PC-3 (cell line): ENCODE measurements at regions not wholly inside any gene's neighbourhood (a gene's known extent, or its start where the extent isn't known, plus 50 kb on each side); places are given as distances from the start of the nearest gene placed in this dataset.

ENCODE experiments used
- ATAC-seq: fragments of 200-7000 bp; cut with Tn5 transposase; 2 replicates; pipeline ENCODE4 v1.9.1; 2020; ENCODE audit warnings: mild to moderate bottlenecking, moderate library complexity
- BruUV-seq: library from RNA; stranded (reverse); fragments of 400-500 nt; replicated peaks from 2 replicates; lab custom pipeline; 2021; lab: Mats Ljungman, UMichigan
- CTCF ChIA-PET: fragments of 300-600 bp; sonication (Branson Sonifier 250); formaldehyde crosslinking; loops from one replicate; lab custom pipeline; 2022; ENCODE audit warnings: antibody characterized with exemption; lab: Charles Lee
- POLR2A ChIA-PET: fragments of 300-600 bp; sonication (Branson Sonifier 250); formaldehyde crosslinking; loops from one replicate; lab custom pipeline; 2022; ENCODE audit warnings: antibody characterized with exemption; ENCODE audit not compliant: unreplicated experiment; lab: Charles Lee
- DNase-seq: peaks from one replicate; pipeline ENCODE4 v3.0.0-alpha.2; 2015
- H2AFZ ChIP-seq: fragments of 300-600 bp; sonication (generic); 2 replicates; pipeline ENCODE4 v1.6.0; 2016; ENCODE audit warnings: antibody characterized with exemption, low read length
- H3F3A ChIP-seq: fragments of 300-600 bp; sonication (generic); one replicate; pipeline ENCODE4 v1.6.0; 2017; ENCODE audit warnings: antibody characterized with exemption, low read length, control low read depth, mild to moderate bottlenecking; ENCODE audit not compliant: unreplicated experiment
- H3K27ac ChIP-seq: fragments of 300-600 bp; sonication (generic); 2 replicates; pipeline ENCODE4 v1.5.1; 2016; ENCODE audit warnings: mild to moderate bottlenecking, low read length
- H3K27me3 ChIP-seq: fragments of 300-600 bp; sonication (generic); 2 replicates; pipeline ENCODE4 v1.6.1; 2016; ENCODE audit warnings: low read length, mixed read lengths
- H3K36me3 ChIP-seq: fragments of 300-600 bp; sonication (generic); 2 replicates; pipeline ENCODE4 v1.6.1; 2016; ENCODE audit warnings: low read depth, mixed run types, low read length, mixed read lengths
- H3K4me1 ChIP-seq: fragments of 300-600 bp; sonication (generic); 2 replicates; pipeline ENCODE4 v1.5.1; 2016; ENCODE audit warnings: low read length; ENCODE audit not compliant: insufficient read depth
- H3K4me2 ChIP-seq: fragments of 300-600 bp; sonication (generic); 2 replicates; pipeline ENCODE4 v1.6.0; 2016; ENCODE audit warnings: low read length
- H3K4me3 ChIP-seq: fragments of 300-600 bp; sonication (generic); 2 replicates; pipeline ENCODE4 v1.5.1; 2016; ENCODE audit warnings: mild to moderate bottlenecking, low read length, mixed read lengths
- H3K79me2 ChIP-seq: fragments of 300-600 bp; sonication (generic); 2 replicates; pipeline ENCODE4 v1.6.1; 2017; ENCODE audit warnings: low read length, mixed read lengths
- H3K9ac ChIP-seq: fragments of 300-600 bp; sonication (generic); 2 replicates; pipeline ENCODE4 v1.6.0; 2016; ENCODE audit warnings: mild to moderate bottlenecking, low read length
- H3K9me2 ChIP-seq: fragments of 300-600 bp; sonication (generic); replicated peaks from 2 replicates; pipeline ENCODE4 v1.6.1; 2016; ENCODE audit warnings: mixed run types, low read length, mixed read lengths
- H3K9me3 ChIP-seq: fragments of 300-600 bp; sonication (generic); 2 replicates; pipeline ENCODE4 v1.6.1; 2016; ENCODE audit warnings: low read length, mixed read lengths
- H4K20me1 ChIP-seq: fragments of 300-600 bp; sonication (generic); 2 replicates; pipeline ENCODE4 v1.6.1; 2016; ENCODE audit warnings: low read length, mixed read lengths
- CTCF ChIP-seq: fragments of 300-600 bp; sonication (generic); conservative IDR thresholded peaks from 2 replicates; pipeline ENCODE4 v1.5.1; 2017; ENCODE audit warnings: antibody characterized with exemption, low read depth, mild to moderate bottlenecking, low read length
- EZH2 ChIP-seq: fragments of 300-600 bp; sonication (generic); IDR thresholded peaks from one replicate; pipeline ENCODE4 v1.6.1; 2017; ENCODE audit warnings: antibody characterized with exemption, mild to moderate bottlenecking, low read length; ENCODE audit not compliant: unreplicated experiment
- EZH2phosphoT487 ChIP-seq: fragments of 300-600 bp; sonication (generic); IDR thresholded peaks from 2 replicates; pipeline ENCODE4 v1.6.1; 2018; ENCODE audit warnings: mild to moderate bottlenecking, antibody characterized with exemption, low read length, borderline replicate concordance
- intact Hi-C: fragments of 100-400 bp; cut with micrococcal nuclease; formaldehyde crosslinking; loops from 2 replicates; pipeline ENCODE4 v1.9.0; 2023

- H3K79me2 ChIP-seq = no peaks in the 10 kb centered on the region
- peaks cover 3% of the 10 kb centered on the region; the same call in 1 of the 2 replicates for H3K27me3 ChIP-seq
- TF ChIP-seq CTCF (no peak), EZH2 (no peak), EZH2phosphoT487 (no peak)
- no peak overlapping the region for H2AFZ ChIP-seq
- H3F3A ChIP-seq = no peaks in the 10 kb centered on the region
- no TSS peak for BruUV-seq
- no peaks in the 10 kb centered on the region for H3K4me1 ChIP-seq
- H3K4me3 ChIP-seq = no peak overlapping the region
- no peaks in the 10 kb centered on the region for H3K9me2 ChIP-seq
- ChIA-PET POLR2A (no interaction called here), CTCF (no interaction called here)
- H3K36me3 ChIP-seq = no peaks in the 10 kb centered on the region
- H3K9ac ChIP-seq = no peak overlapping the region
- H4K20me1 ChIP-seq = no peaks in the 10 kb centered on the region
- no peaks in the 10 kb centered on the region for H3K9me3 ChIP-seq
- intact Hi-C loops = no loop called here
- H3K4me2 ChIP-seq = no peak overlapping the region
- ATAC-seq (no peak), DNase-seq (no peak)
- no peak overlapping the region for H3K27ac ChIP-seq
These were observed 258.3 kb upstream of the ANO3 start for GRCh38 chr11:26073646-26074045.

GRCh38 chr11:26076233-26076990 lies 255.5 kb upstream of the ANO3 start:
- Histone ChIP-seq H3K79me2 (no peaks in the 10 kb centered on the region), H3K4me1 (no peaks in the 10 kb centered on the region), H2AFZ (no peak overlapping the region), H3K9me3 (no peaks in the 10 kb centered on the region), H3F3A (no peaks in the 10 kb centered on the region), H3K9me2 (no peaks in the 10 kb centered on the region), H3K27ac (no peak overlapping the region), H3K36me3 (no peaks in the 10 kb centered on the region), H3K27me3 (peaks cover 3% of the 10 kb centered on the region; the same call in 1 of the 2 replicates), H4K20me1 (no peaks in the 10 kb centered on the region), H3K4me3 (no peak overlapping the region), H3K4me2 (no peak overlapping the region), H3K9ac (no peak overlapping the region)
- CTCF ChIA-PET = no interaction called here
- POLR2A ChIA-PET = no interaction called here
- intact Hi-C loops = no loop called here
- TF ChIP-seq EZH2 = no peak
- no peak for TF ChIP-seq CTCF
- no peak for TF ChIP-seq EZH2phosphoT487
- no peak for DNase-seq
- ATAC-seq = no peak
- BruUV-seq = no TSS peak

- Histone ChIP-seq H3K4me2 (no peak overlapping the region), H3K27ac (no peak overlapping the region), H4K20me1 (no peaks in the 10 kb centered on the region), H2AFZ (no peak overlapping the region), H3K4me3 (no peak overlapping the region), H3K36me3 (no peaks in the 10 kb centered on the region), H3K9me3 (no peaks in the 10 kb centered on the region), H3K27me3 (peaks cover 3% of the 10 kb centered on the region; the same call in 1 of the 2 replicates), H3K4me1 (no peaks in the 10 kb centered on the region), H3F3A (no peaks in the 10 kb centered on the region), H3K9me2 (no peaks in the 10 kb centered on the region), H3K79me2 (no peaks in the 10 kb centered on the region), H3K9ac (no peak overlapping the region)
- intact Hi-C loops = no loop called here
- no peak for TF ChIP-seq EZH2
- no peak for TF ChIP-seq EZH2phosphoT487
- no peak for TF ChIP-seq CTCF
- ChIA-PET CTCF (no interaction called here), POLR2A (no interaction called here)
- no peak for ATAC-seq
- no peak for DNase-seq
- BruUV-seq = no TSS peak
These were observed 253.6 kb upstream of the ANO3 start for GRCh38 chr11:26078231-26078821.
